HCT116 (cell line): ENCODE measurements at regions not wholly inside any gene's neighbourhood (a gene's known extent, or its start where the extent isn't known, plus 50 kb on each side); places are given as distances from the start of the nearest gene placed in this dataset.

ENCODE experiments used
- ATAC-seq: fragments of 200-7000 bp; cut with Tn5 transposase; 2 replicates; pipeline ENCODE4 v1.9.1; 2020; ENCODE audit warnings: mild to moderate bottlenecking, moderate library complexity
- BruUV-seq: library from RNA; stranded (reverse); fragments of 400-500 nt; replicated peaks from 2 replicates; lab custom pipeline; 2021; lab: Mats Ljungman, UMichigan
- CTCF ChIA-PET: fragments of 300-600 bp; sonication (Branson Sonifier 250); formaldehyde crosslinking; loops from one replicate; lab custom pipeline; 2021; ENCODE audit warnings: antibody characterized with exemption; lab: Charles Lee
- POLR2A ChIA-PET: fragments of 300-600, 350-600 bp; sonication (Branson Sonifier 250); formaldehyde crosslinking; loops from one replicate; lab custom pipeline; 2021; ENCODE audit warnings: antibody characterized with exemption; lab: Charles Lee
- RAD21 ChIA-PET, 2 experiments: fragments of 300-600 bp; sonication (Branson Sonifier 250); formaldehyde crosslinking; loops; one replicate each; lab custom pipeline; 2023; ENCODE audit warnings: low total read pairs in 2 of 2; ENCODE audit not compliant: uncharacterized antibody in 2 of 2, unreplicated experiment in 2 of 2, low non-redundant PET in 1 of 2; lab: Charles Lee
- DNase-seq: peaks from one replicate; pipeline ENCODE4 v3.0.0-alpha.2; 2010; ENCODE audit warnings: low read depth, low spot score
- H2AFZ ChIP-seq: fragments of 200-600 bp; shearing (Covaris generic), sonication (generic); 2 replicates; pipeline ENCODE4 v1.6.1; 2017; ENCODE audit warnings: low read depth, mixed run types, mixed read lengths, antibody characterized with exemption, low read length; ENCODE audit not compliant: poor library complexity, severe bottlenecking
- H3K27ac ChIP-seq: 2 replicates; pipeline ENCODE4 v1.5.1; 2012; ENCODE audit warnings: low read depth, low read length
- H3K27me3 ChIP-seq: fragments of 200-600 bp; sonication (generic); 2 replicates; pipeline ENCODE4 v1.6.1; 2016; ENCODE audit warnings: mixed run types, low read length, mixed read lengths; ENCODE audit not compliant: insufficient read depth
- H3K36me3 ChIP-seq, 2 experiments: fragments of 200-500 bp in 1 of 2; fragments of 200-600 bp in 1 of 2; sonication (Bioruptor generic) in 1 of 2; sonication (generic) in 1 of 2; 2 replicates each; pipeline versions ENCODE4 v1.5.1 to v1.6.1; 2014 to 2016; ENCODE audit warnings: low read length in 2 of 2, inconsistent platforms in 1 of 2, mixed read lengths in 1 of 2, mixed run types in 1 of 2; ENCODE audit not compliant: insufficient read depth in 2 of 2, control insufficient read depth in 1 of 2
- H3K4me1 ChIP-seq, 2 experiments: fragments of 200-600 bp in 1 of 2; sonication (generic) in 1 of 2; 2 replicates each; pipeline versions ENCODE4 v1.5.1 to v1.6.1; 2012 to 2017; ENCODE audit warnings: low read length in 2 of 2, inconsistent platforms in 1 of 2, mild to moderate bottlenecking in 1 of 2, mixed read lengths in 1 of 2, mixed run types in 1 of 2, moderate library complexity in 1 of 2; ENCODE audit not compliant: insufficient read depth in 2 of 2, control insufficient read depth in 1 of 2
- H3K4me2 ChIP-seq: fragments of 200-600 bp; sonication (generic); 2 replicates; pipeline ENCODE4 v1.6.1; 2017; ENCODE audit warnings: mixed run types, low read length, mixed read lengths
- H3K4me3 ChIP-seq, 2 experiments: fragments of 200-600 bp in 1 of 2; sonication (generic) in 1 of 2; replicated peaks in 1 of 2; 2 replicates each; pipeline ENCODE4 v1.5.1; 2011 to 2016; ENCODE audit warnings: low read length in 2 of 2, control low read depth in 1 of 2, low read depth in 1 of 2, mild to moderate bottlenecking in 1 of 2, mixed read lengths in 1 of 2, mixed run types in 1 of 2
- H3K79me2 ChIP-seq: fragments of 200-600 bp; sonication (generic); 2 replicates; pipeline ENCODE4 v1.6.1; 2017; ENCODE audit warnings: mild to moderate bottlenecking, mixed run types, low read length, moderate library complexity, mixed read lengths; ENCODE audit not compliant: insufficient read depth
- H3K9ac ChIP-seq: fragments of 200-600 bp; sonication (generic); 2 replicates; pipeline ENCODE4 v1.6.1; 2016; ENCODE audit warnings: low read length, mixed read lengths
- H3K9me2 ChIP-seq: fragments of 200-600 bp; sonication (generic), shearing (Covaris generic); 2 replicates; pipeline ENCODE4 v1.6.1; 2017; ENCODE audit warnings: mixed run types, mild to moderate bottlenecking, moderate library complexity; ENCODE audit not compliant: insufficient read depth
- H3K9me3 ChIP-seq, 2 experiments: fragments of 200-500 bp in 1 of 2; fragments of 200-600 bp in 1 of 2; sonication (Bioruptor generic) in 1 of 2; sonication (generic) in 1 of 2; 2 replicates each; pipeline ENCODE4 v1.6.1; 2014 to 2017; ENCODE audit warnings: low read length in 2 of 2, mixed read lengths in 2 of 2, inconsistent platforms in 1 of 2, low read depth in 1 of 2, mild to moderate bottlenecking in 1 of 2, mixed run types in 1 of 2, moderate library complexity in 1 of 2; ENCODE audit not compliant: control insufficient read depth in 1 of 2, insufficient read depth in 1 of 2
- H4K20me1 ChIP-seq: fragments of 200-600 bp; sonication (generic), shearing (Covaris generic); 2 replicates; pipeline ENCODE4 v1.6.1; 2017; ENCODE audit warnings: mixed run types, mild to moderate bottlenecking, moderate library complexity; ENCODE audit not compliant: insufficient read depth
- ATF3 ChIP-seq: IDR thresholded peaks from 2 replicates; pipeline ENCODE4 v1.6.1; 2012
- CBX3 ChIP-seq: IDR thresholded peaks from 2 replicates; pipeline ENCODE4 v1.6.1; 2012; ENCODE audit warnings: low read depth
- CTCF ChIP-seq, 3 experiments: fragments of 200-600 bp in 1 of 3; sonication (generic) in 1 of 3; IDR thresholded peaks in 2 of 3; conservative IDR thresholded peaks in 1 of 3; 2 replicates each; pipeline ENCODE4 v1.5.1; 2012 to 2017; ENCODE audit warnings: low read depth in 2 of 3, low read length in 2 of 3, antibody characterized with exemption in 1 of 3, borderline replicate concordance in 1 of 3, control low read depth in 1 of 3, mild to moderate bottlenecking in 1 of 3, mixed read lengths in 1 of 3, mixed run types in 1 of 3, moderate library complexity in 1 of 3; ENCODE audit not compliant: insufficient read depth in 1 of 3
- EGR1 ChIP-seq: IDR thresholded peaks from 2 replicates; pipeline ENCODE4 v1.6.1; 2012; ENCODE audit warnings: low read depth
- ELF1 ChIP-seq: IDR thresholded peaks from 2 replicates; pipeline ENCODE4 v1.6.1; 2012; ENCODE audit warnings: low read depth, borderline replicate concordance
- EZH2phosphoT487 ChIP-seq: fragments of 200-600 bp; IDR thresholded peaks from 2 replicates; pipeline ENCODE4 v1.6.1; 2018; ENCODE audit warnings: antibody characterized with exemption, borderline replicate concordance
- SIN3A ChIP-seq: IDR thresholded peaks from 2 replicates; pipeline ENCODE4 v1.6.1; 2012; ENCODE audit warnings: low read depth
- SP1 ChIP-seq: IDR thresholded peaks from 2 replicates; pipeline ENCODE4 v1.6.1; 2012; ENCODE audit warnings: low read depth
- SRF ChIP-seq: IDR thresholded peaks from 2 replicates; pipeline ENCODE4 v1.6.1; 2012; ENCODE audit warnings: low read depth
- ZFX ChIP-seq: fragments of 450-650 bp; IDR thresholded peaks from 2 replicates; pipeline ENCODE4 v1.6.1; 2017
- ZNF274 ChIP-seq: fragments of 200-500 bp; sonication (Bioruptor generic); IDR thresholded peaks from 2 replicates; pipeline ENCODE4 v1.6.1; 2014; ENCODE audit warnings: mild to moderate bottlenecking, low read depth, low read length, inconsistent platforms
- intact Hi-C: fragments of 100-400 bp; cut with micrococcal nuclease; formaldehyde crosslinking; loops from 2 replicates; pipeline ENCODE4 v1.10.0; 2022

GRCh38 chr4:20358110-20358509 lies 106.4 kb downstream of the SLIT2 start:
- H3K9ac ChIP-seq, result no peak overlapping the region
- RAD21 ChIA-PET, result no interaction called here
- no peaks in the 10 kb centered on the region for H3K9me2 ChIP-seq
- H3K4me3 ChIP-seq, result no peak overlapping the region
- H3K4me1 ChIP-seq, result no peaks in the 10 kb centered on the region
- CTCF ChIA-PET, result no interaction called here
- no peak overlapping the region for H2AFZ ChIP-seq
- no peaks in the 10 kb centered on the region for H3K36me3 ChIP-seq
- no peak overlapping the region for H3K4me2 ChIP-seq
- H4K20me1 ChIP-seq, result no peaks in the 10 kb centered on the region
- BruUV-seq, result no TSS peak
- no peaks in the 10 kb centered on the region for H3K79me2 ChIP-seq
- H3K27me3 ChIP-seq, result peaks cover 12% of the 10 kb centered on the region; the same call in 1 of the 2 replicates
- ATAC-seq (no peak), DNase-seq (no peak)
- POLR2A ChIA-PET, result no interaction called here
- TF ChIP-seq ATF3 (no peak), CBX3 (no peak), SP1 (no peak), SRF (no peak), ELF1 (no peak), SIN3A (no peak), ZFX (no peak), CTCF (IDR thresholded peaks at IDR 0.05 in 2 of 3, conservative IDR thresholded peaks at IDR 0.05 in 1 of 3; ENCODE audit: borderline replicate concordance in 1 of 3, insufficient read depth in 1 of 3, low read depth in 2 of 3, low read length in 2 of 3) (no peak), EZH2phosphoT487 (no peak), EGR1 (no peak), ZNF274 (no peak)
- TF ChIP-seq, all 23 proteins: peak for 0
- Histone ChIP-seq H3K27ac (no peak overlapping the region), H3K9me3 (no peaks in the 10 kb centered on the region)
- intact Hi-C loops, result no loop called here
